ENCODE measurements at regions not wholly inside any gene's neighbourhood (a gene's known extent, or its start where the extent isn't known, plus 50 kb on each side); places are given as distances from the start of the nearest gene placed in this dataset.

DNA sequence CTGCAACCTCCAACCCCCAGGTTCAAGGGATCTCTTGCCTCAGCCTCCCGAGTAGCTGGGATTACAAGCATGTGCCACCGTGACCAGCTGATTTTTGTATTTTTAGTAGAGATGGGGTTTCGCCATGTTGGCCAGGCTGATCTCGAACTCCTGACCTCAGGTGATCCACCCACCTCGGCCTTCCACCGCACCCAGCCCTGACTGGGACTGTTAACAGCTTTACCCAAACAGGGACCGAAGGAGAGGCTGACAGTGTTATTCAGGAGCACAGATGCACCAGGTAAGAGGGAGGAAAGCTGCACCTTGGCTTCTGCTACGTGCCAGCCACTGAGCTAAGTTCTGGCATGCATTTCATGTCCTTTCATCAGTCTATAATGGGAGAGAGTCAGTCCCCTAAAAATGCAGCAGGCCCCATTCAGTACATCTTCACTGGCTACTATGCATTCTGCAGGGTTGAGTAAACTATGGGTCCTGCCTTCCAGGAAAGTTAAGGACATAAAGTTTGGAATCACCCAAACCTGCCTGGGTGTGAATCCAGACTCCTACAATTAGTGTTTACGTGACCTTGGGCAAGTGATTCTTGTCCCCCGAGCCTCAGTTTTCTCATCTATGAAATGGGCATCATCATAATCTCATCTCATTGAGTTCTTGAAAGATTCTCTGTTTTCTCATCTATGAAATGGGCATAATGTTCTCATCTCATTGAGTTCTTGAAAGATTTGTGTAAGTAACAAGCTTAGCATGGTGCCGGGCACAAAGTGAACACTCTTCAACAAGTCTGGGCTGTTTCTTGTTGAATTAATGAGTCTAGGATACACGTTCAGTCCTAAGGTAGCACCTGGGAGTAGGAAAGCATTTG, 82.2 kb downstream of the CPN2 start:
- H3K27ac ChIP-seq (ENCODE audit: low read depth in 1 of 2, low read length in 1 of 2): no peak overlapping the region
- WGBS: 97% methylated on average over 12 of the region's 12 CpGs
- H3K4me1 ChIP-seq (ENCODE audit: control insufficient read depth in 2 of 2, insufficient read depth in 2 of 2, low read length in 2 of 2): peaks cover 0 to 22% of the 10 kb centered on the region in 2 donors
- peaks cover 0 to 15% of the 10 kb centered on the region in 2 donors for H3K27me3 ChIP-seq (ENCODE audit: control insufficient read depth in 2 of 2, insufficient read depth in 1 of 2, low read length in 1 of 2)
- no peak overlapping the region for H3K4me3 ChIP-seq (ENCODE audit: low read length in 2 of 2)
- peaks cover 2 to 3% of the 10 kb centered on the region in 2 donors for H3K9me3 ChIP-seq (ENCODE audit: control insufficient read depth in 2 of 2, insufficient read depth in 1 of 2, low read length in 1 of 2)
- no peak for DNase-seq (ENCODE audit: low read depth in 6 of 9, low spot score in 9 of 9)
- H3K36me3 ChIP-seq (ENCODE audit: control insufficient read depth in 2 of 2, insufficient read depth in 2 of 2, low read length in 1 of 2): no peaks in the 10 kb centered on the region

- no peak overlapping the region for H3K4me3 ChIP-seq (ENCODE audit: low read length in 2 of 2)
- DNase-seq (ENCODE audit: low read depth in 6 of 9, low spot score in 9 of 9): no peak
- peaks cover 0 to 15% of the 10 kb centered on the region in 2 donors for H3K27me3 ChIP-seq (ENCODE audit: control insufficient read depth in 2 of 2, insufficient read depth in 1 of 2, low read length in 1 of 2)
- H3K4me1 ChIP-seq (ENCODE audit: control insufficient read depth in 2 of 2, insufficient read depth in 2 of 2, low read length in 2 of 2): peaks cover 0 to 22% of the 10 kb centered on the region in 2 donors
- WGBS: 31% methylated on average over 29 of the region's 29 CpGs
- H3K27ac ChIP-seq (ENCODE audit: low read depth in 1 of 2, low read length in 1 of 2): no peak overlapping the region
- H3K36me3 ChIP-seq (ENCODE audit: control insufficient read depth in 2 of 2, insufficient read depth in 2 of 2, low read length in 1 of 2): no peaks in the 10 kb centered on the region
- peaks cover 2% of the 10 kb centered on the region in 2 donors for H3K9me3 ChIP-seq (ENCODE audit: control insufficient read depth in 2 of 2, insufficient read depth in 1 of 2, low read length in 1 of 2)
Measured at GRCh38 chr3:194269610-194270145, 81.5 kb downstream of the CPN2 start.

DNA sequence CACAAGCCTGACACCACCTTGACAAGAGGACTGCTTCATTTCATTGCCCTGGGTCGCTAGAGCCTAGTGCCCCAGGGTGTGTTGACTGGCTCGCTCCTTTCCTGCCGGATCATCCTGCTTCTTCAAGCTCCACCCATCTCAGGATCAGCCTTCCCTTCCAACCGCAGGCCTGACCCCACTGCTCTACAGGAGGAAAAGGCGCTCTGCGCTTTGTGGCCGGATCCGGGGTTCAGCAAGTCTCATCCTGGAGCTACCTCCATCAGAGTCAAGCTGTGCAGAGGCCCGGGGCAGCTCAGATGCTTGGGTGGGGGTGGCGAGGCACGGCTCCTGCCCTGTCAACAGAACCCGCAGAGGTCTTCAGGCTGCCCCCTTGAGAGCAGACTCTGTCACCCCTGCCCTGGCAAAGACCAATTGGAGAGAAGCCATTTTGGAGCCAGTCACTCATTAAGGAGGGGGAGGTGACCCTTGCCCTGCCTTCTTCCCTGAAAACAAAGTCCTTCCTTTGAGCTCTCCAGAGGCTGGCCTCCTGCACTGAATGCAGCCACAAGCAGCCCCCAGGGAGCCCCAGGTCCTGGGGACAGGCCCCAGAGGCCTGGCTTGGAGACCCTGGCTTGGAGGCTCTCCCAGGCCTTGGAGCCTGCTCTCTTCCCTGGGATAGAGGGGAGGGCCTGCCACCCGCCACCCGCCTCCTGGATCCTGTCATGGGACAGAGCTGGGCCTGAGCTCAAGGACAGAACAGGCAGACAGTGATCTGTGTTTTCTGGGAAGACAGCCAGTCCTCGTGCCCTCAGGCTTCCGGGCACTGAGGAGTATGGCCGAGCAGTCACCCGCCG, 80.3 kb downstream of the CPN2 start:
- peaks cover 0 to 2% of the 10 kb centered on the region in 2 donors for H3K9me3 ChIP-seq (ENCODE audit: control insufficient read depth in 2 of 2, insufficient read depth in 1 of 2, low read length in 1 of 2)
- 97% methylated on average over 19 of the region's 19 CpGs for WGBS
- peaks cover 0 to 15% of the 10 kb centered on the region in 2 donors for H3K4me1 ChIP-seq (ENCODE audit: control insufficient read depth in 2 of 2, insufficient read depth in 2 of 2, low read length in 2 of 2)
- no peak overlapping the region for H3K4me3 ChIP-seq (ENCODE audit: low read length in 2 of 2)
- H3K27me3 ChIP-seq (ENCODE audit: control insufficient read depth in 2 of 2, insufficient read depth in 1 of 2, low read length in 1 of 2): peaks cover 0 to 8% of the 10 kb centered on the region in 2 donors
- no peak for DNase-seq (ENCODE audit: low read depth in 6 of 9, low spot score in 9 of 9)
- no peaks in the 10 kb centered on the region for H3K36me3 ChIP-seq (ENCODE audit: control insufficient read depth in 2 of 2, insufficient read depth in 2 of 2, low read length in 1 of 2)
- H3K27ac ChIP-seq (ENCODE audit: low read depth in 1 of 2, low read length in 1 of 2): no peak overlapping the region

GRCh38 chr3:194271460-194272035, 79.6 kb downstream of the CPN2 start:
- Histone ChIP-seq H3K36me3 (ENCODE audit: control insufficient read depth in 2 of 2, insufficient read depth in 2 of 2, low read length in 1 of 2) (no peaks in the 10 kb centered on the region), H3K9me3 (ENCODE audit: control insufficient read depth in 2 of 2, insufficient read depth in 1 of 2, low read length in 1 of 2) (peaks cover 0 to 2% of the 10 kb centered on the region in 2 donors), H3K27ac (ENCODE audit: low read depth in 1 of 2, low read length in 1 of 2) (no peak overlapping the region), H3K4me3 (ENCODE audit: low read length in 2 of 2) (no peak overlapping the region), H3K4me1 (ENCODE audit: control insufficient read depth in 2 of 2, insufficient read depth in 2 of 2, low read length in 2 of 2) (peaks cover 0 to 13% of the 10 kb centered on the region in 2 donors), H3K27me3 (ENCODE audit: control insufficient read depth in 2 of 2, insufficient read depth in 1 of 2, low read length in 1 of 2) (peaks cover 0 to 8% of the 10 kb centered on the region in 2 donors)
- WGBS: 97% methylated on average over 15 of the region's 15 CpGs
- no peak for DNase-seq (ENCODE audit: low read depth in 6 of 9, low spot score in 9 of 9)

DNA sequence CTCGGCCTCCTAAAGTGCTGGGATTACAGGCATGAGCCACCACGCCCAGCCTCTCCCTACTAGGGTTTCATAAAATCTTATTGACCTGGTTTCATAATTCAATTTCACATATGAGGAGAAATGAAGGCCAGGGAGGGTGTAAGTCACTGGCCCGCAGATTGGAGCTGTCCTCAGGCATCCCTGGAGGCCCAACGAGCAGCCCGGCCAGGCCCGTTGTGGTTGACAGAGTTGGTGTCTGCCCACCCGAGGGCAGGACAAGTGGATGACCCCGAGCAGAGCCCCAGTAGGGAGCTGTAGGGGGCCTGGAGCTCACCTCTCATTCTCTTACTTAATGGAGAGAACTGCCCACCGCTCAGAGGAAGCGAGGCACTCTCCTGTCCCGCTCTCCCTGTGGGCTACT, 78.9 kb downstream of the CPN2 start:
- peaks cover 0 to 8% of the 10 kb centered on the region in 2 donors for H3K27me3 ChIP-seq (ENCODE audit: control insufficient read depth in 2 of 2, insufficient read depth in 1 of 2, low read length in 1 of 2)
- H3K9me3 ChIP-seq (ENCODE audit: control insufficient read depth in 2 of 2, insufficient read depth in 1 of 2, low read length in 1 of 2): peaks cover 0 to 2% of the 10 kb centered on the region in 2 donors
- no peak overlapping the region for H3K4me3 ChIP-seq (ENCODE audit: low read length in 2 of 2)
- 98% methylated on average over 11 of the region's 11 CpGs for WGBS
- peaks cover 0 to 13% of the 10 kb centered on the region in 2 donors for H3K4me1 ChIP-seq (ENCODE audit: control insufficient read depth in 2 of 2, insufficient read depth in 2 of 2, low read length in 2 of 2)
- H3K36me3 ChIP-seq (ENCODE audit: control insufficient read depth in 2 of 2, insufficient read depth in 2 of 2, low read length in 1 of 2): no peaks in the 10 kb centered on the region
- no peak for DNase-seq (ENCODE audit: low read depth in 6 of 9, low spot score in 9 of 9)
- H3K27ac ChIP-seq (ENCODE audit: low read depth in 1 of 2, low read length in 1 of 2): no peak overlapping the region

- H3K27me3 ChIP-seq (ENCODE audit: control insufficient read depth in 2 of 2, insufficient read depth in 1 of 2, low read length in 1 of 2): peaks cover 0 to 8% of the 10 kb centered on the region in 2 donors
- no peak overlapping the region for H3K4me3 ChIP-seq (ENCODE audit: low read length in 2 of 2)
- no peak overlapping the region for H3K27ac ChIP-seq (ENCODE audit: low read depth in 1 of 2, low read length in 1 of 2)
- H3K9me3 ChIP-seq (ENCODE audit: control insufficient read depth in 2 of 2, insufficient read depth in 1 of 2, low read length in 1 of 2): peaks cover 0 to 2% of the 10 kb centered on the region in 2 donors
- peaks cover 0 to 20% of the 10 kb centered on the region in 2 donors for H3K4me1 ChIP-seq (ENCODE audit: control insufficient read depth in 2 of 2, insufficient read depth in 2 of 2, low read length in 2 of 2)
- no peak for DNase-seq (ENCODE audit: low read depth in 6 of 9, low spot score in 9 of 9)
- 95% methylated on average over 32 of the region's 32 CpGs for WGBS
- no peaks in the 10 kb centered on the region for H3K36me3 ChIP-seq (ENCODE audit: control insufficient read depth in 2 of 2, insufficient read depth in 2 of 2, low read length in 1 of 2)
Measured at GRCh38 chr3:194272861-194273742, 78.0 kb downstream of the CPN2 start.

DNA sequence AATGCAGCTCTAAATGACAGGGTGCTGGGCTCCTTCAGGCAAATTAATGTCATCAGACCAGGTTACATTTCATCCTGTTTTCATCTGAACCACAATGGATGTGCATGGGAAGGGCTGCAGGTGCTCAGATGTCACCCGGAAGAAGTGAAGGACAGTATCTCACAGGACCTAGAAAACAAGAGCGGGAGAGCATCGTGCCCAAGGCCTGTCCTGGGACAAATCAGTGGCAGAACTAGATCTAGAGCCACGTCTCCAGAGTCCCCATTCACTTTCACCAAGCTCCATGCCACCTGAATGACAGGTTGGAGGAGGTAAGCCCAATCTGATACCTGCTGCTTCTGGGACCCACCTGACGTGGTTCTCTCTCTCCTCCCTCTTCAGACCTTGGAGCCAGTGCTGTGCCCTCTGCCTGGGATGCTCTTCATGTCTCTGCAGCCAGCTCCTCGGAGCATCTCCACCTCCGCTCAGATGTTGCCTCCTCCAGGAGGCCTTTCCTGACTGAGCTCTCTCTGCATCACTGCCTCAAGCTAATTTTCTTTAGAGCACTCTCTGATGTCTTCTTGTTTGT, 77.3 kb downstream of the CPN2 start:
- WGBS: 95% methylated on average over 7 of the region's 7 CpGs
- Histone ChIP-seq H3K4me3 (ENCODE audit: low read length in 2 of 2) (no peak overlapping the region), H3K36me3 (ENCODE audit: control insufficient read depth in 2 of 2, insufficient read depth in 2 of 2, low read length in 1 of 2) (no peaks in the 10 kb centered on the region), H3K27ac (ENCODE audit: low read depth in 1 of 2, low read length in 1 of 2) (no peak overlapping the region), H3K27me3 (ENCODE audit: control insufficient read depth in 2 of 2, insufficient read depth in 1 of 2, low read length in 1 of 2) (peaks cover 0 to 8% of the 10 kb centered on the region in 2 donors), H3K4me1 (ENCODE audit: control insufficient read depth in 2 of 2, insufficient read depth in 2 of 2, low read length in 2 of 2) (peaks cover 3 to 24% of the 10 kb centered on the region in 2 donors), H3K9me3 (ENCODE audit: control insufficient read depth in 2 of 2, insufficient read depth in 1 of 2, low read length in 1 of 2) (peaks cover 0 to 2% of the 10 kb centered on the region in 2 donors)
- DNase-seq (ENCODE audit: low read depth in 6 of 9, low spot score in 9 of 9): no peak

Data from thymus (tissue), 11 donors.